Type B pancreatic cell (in vitro differentiated cells): ENCODE measurements at regions not wholly inside any gene's neighbourhood (a gene's known extent, or its start where the extent isn't known, plus 50 kb on each side); places are given as distances from the start of the nearest gene placed in this dataset.

Experiments
- DNase-seq: peaks from one replicate; pipeline ENCODE4 v3.0.0; 2021; ENCODE audit warnings: mixed read lengths; ENCODE audit not compliant: unreplicated experiment; ENCODE audit errors: extremely low spot score
- H3K27ac Mint-ChIP-seq: 2 replicates; pipeline ENCODE4 v1.8.0; 2021; ENCODE audit warnings: mild to moderate bottlenecking, mixed read lengths
- H3K27me3 Mint-ChIP-seq: 2 replicates; pipeline ENCODE4 v1.8.0; 2021; ENCODE audit warnings: mixed read lengths
- H3K36me3 Mint-ChIP-seq: 2 replicates; pipeline ENCODE4 v1.8.0; 2021; ENCODE audit warnings: mixed read lengths
- H3K4me1 Mint-ChIP-seq: one replicate; pipeline ENCODE4 v1.8.0; 2021; ENCODE audit warnings: mixed read lengths; ENCODE audit not compliant: unreplicated experiment
- H3K4me3 Mint-ChIP-seq: 2 replicates; pipeline ENCODE4 v1.8.0; 2021; ENCODE audit warnings: mild to moderate bottlenecking, mixed read lengths
- H3K9me3 Mint-ChIP-seq: 2 replicates; pipeline ENCODE4 v1.8.0; 2021; ENCODE audit warnings: mixed read lengths
- CTCF ChIP-seq: fragments of 200-600 bp; sonication (generic); conservative IDR thresholded peaks from 2 replicates; pipeline ENCODE4 v1.5.0; 2021; ENCODE audit warnings: antibody characterized with exemption, mild to moderate bottlenecking

GRCh38 chr5:112025757-112026156, 268.8 kb upstream of the NREP start:
- Mint-ChIP-seq H3K4me1 (no peaks in the 10 kb centered on the region), H3K27me3 (no peaks in the 10 kb centered on the region), H3K36me3 (no peaks in the 10 kb centered on the region), H3K27ac (no peak overlapping the region), H3K9me3 (no peaks in the 10 kb centered on the region), H3K4me3 (no peak overlapping the region)
- no peak for TF ChIP-seq CTCF
- no peak for DNase-seq

GRCh38 chr5:112024769-112025168, 267.8 kb upstream of the NREP start:
- no peak for TF ChIP-seq CTCF
- Mint-ChIP-seq H3K4me1 (no peaks in the 10 kb centered on the region), H3K36me3 (no peaks in the 10 kb centered on the region), H3K27ac (no peak overlapping the region), H3K9me3 (no peaks in the 10 kb centered on the region), H3K27me3 (no peaks in the 10 kb centered on the region), H3K4me3 (no peak overlapping the region)
- DNase-seq: no peak

GRCh38 chr5:112024221-112024620, 267.2 kb upstream of the NREP start:
- TF ChIP-seq CTCF: no peak
- H3K4me3 Mint-ChIP-seq: no peak overlapping the region

GRCh38 chr5:112023766-112024165, 266.8 kb upstream of the NREP start:
- H3K4me1 Mint-ChIP-seq: no peaks in the 10 kb centered on the region

More at GRCh38 chr5:112024221-112024620, 267.2 kb upstream of the NREP start:
- no peak overlapping the region for H3K27ac Mint-ChIP-seq
- no peaks in the 10 kb centered on the region for H3K27me3 Mint-ChIP-seq
- no peaks in the 10 kb centered on the region for H3K4me1 Mint-ChIP-seq
- H3K36me3 Mint-ChIP-seq: no peaks in the 10 kb centered on the region
- DNase-seq: no peak
- H3K9me3 Mint-ChIP-seq: no peaks in the 10 kb centered on the region

GRCh38 chr5:112018846-112019245, 261.9 kb upstream of the NREP start:
- DNase-seq: no peak
- no peak for TF ChIP-seq CTCF
- Mint-ChIP-seq H3K9me3 (no peaks in the 10 kb centered on the region), H3K27me3 (no peaks in the 10 kb centered on the region), H3K36me3 (no peaks in the 10 kb centered on the region), H3K4me1 (no peaks in the 10 kb centered on the region), H3K4me3 (no peak overlapping the region), H3K27ac (no peak overlapping the region)

More at GRCh38 chr5:112023766-112024165, 266.8 kb upstream of the NREP start:
- Mint-ChIP-seq H3K9me3 (no peaks in the 10 kb centered on the region), H3K27ac (no peak overlapping the region), H3K36me3 (no peaks in the 10 kb centered on the region), H3K27me3 (no peaks in the 10 kb centered on the region), H3K4me3 (no peak overlapping the region)
- no peak for TF ChIP-seq CTCF
- DNase-seq: no peak

- Mint-ChIP-seq H3K36me3 (no peaks in the 10 kb centered on the region), H3K27me3 (no peaks in the 10 kb centered on the region), H3K4me3 (no peak overlapping the region), H3K4me1 (peaks cover under 1% of the 10 kb centered on the region), H3K27ac (no peak overlapping the region), H3K9me3 (no peaks in the 10 kb centered on the region)
- no peak for TF ChIP-seq CTCF
- DNase-seq: no peak
Observed at GRCh38 chr5:112016980-112017379, 260.0 kb upstream of the NREP start.
